Cardiac muscle cell (in vitro differentiated cells and primary cell): ENCODE measurements at regions not wholly inside any gene's neighbourhood (a gene's known extent, or its start where the extent isn't known, plus 50 kb on each side); places are given as distances from the start of the nearest gene placed in this dataset.

Source experiments
- DNase-seq, 2 donors: peaks; one replicate each; pipeline versions ENCODE4 v3.0.0 to v3.0.0-alpha.2; 2010 to 2017; ENCODE audit warnings: low read depth in 1 of 2, low spot score in 1 of 2
- H3K27ac ChIP-seq: fragments of 200-600 bp; sonication (generic); 2 replicates; pipeline ENCODE4 v1.5.1; 2016
- H3K27me3 ChIP-seq: fragments of 200-600 bp; sonication (generic); 2 replicates; pipeline ENCODE4 v1.6.0; 2016; ENCODE audit warnings: control low read depth
- H3K36me3 ChIP-seq: fragments of 200-600 bp; sonication (generic); 2 replicates; pipeline ENCODE4 v1.5.1; 2016; ENCODE audit warnings: control low read depth
- H3K4me1 ChIP-seq: fragments of 200-600 bp; sonication (generic); 2 replicates; pipeline ENCODE4 v1.8.1; 2017; ENCODE audit warnings: low read depth, mild to moderate bottlenecking, mixed run types
- H3K4me3 ChIP-seq: fragments of 200-600 bp; sonication (generic); 2 replicates; pipeline ENCODE4 v1.5.1; 2016; ENCODE audit warnings: mild to moderate bottlenecking
- H3K9me3 ChIP-seq: fragments of 200-600 bp; sonication (generic); 2 replicates; pipeline ENCODE4 v1.5.1; 2017; ENCODE audit warnings: low read depth, mild to moderate bottlenecking, control low read depth
- TF ChIP-seq, protein P1 (sequence below): IDR thresholded peaks from 2 replicates; pipeline ENCODE4 v1.5.1; 2012; ENCODE audit warnings: low read depth, mild to moderate bottlenecking, low read length

DNA sequence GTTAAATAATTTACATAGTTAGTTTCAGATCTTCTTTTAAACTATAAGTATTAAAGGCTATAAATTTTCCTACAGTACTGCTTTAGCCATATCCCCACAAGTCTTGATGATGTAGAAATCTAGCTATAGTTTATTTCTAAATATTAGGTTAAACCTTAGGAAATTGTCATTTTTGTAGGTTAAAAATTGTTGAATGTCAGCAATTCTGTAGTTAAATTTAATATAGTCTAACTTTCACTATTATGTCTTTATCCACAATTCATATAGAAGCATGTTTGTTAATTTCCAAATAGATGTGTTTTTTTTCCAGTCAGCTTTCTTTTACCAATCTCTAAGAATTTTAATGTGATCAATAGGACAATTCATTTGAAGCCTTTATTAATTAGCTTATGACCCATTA is 199.7 kb downstream of the ETAA1 start:
- DNase-seq, result no peak
- Histone ChIP-seq H3K4me1 (no peaks in the 10 kb centered on the region), H3K27ac (no peak overlapping the region), H3K9me3 (no peaks in the 10 kb centered on the region), H3K36me3 (no peaks in the 10 kb centered on the region), H3K4me3 (no peak overlapping the region), H3K27me3 (no peaks in the 10 kb centered on the region)
- TF ChIP-seq, protein P1, sequence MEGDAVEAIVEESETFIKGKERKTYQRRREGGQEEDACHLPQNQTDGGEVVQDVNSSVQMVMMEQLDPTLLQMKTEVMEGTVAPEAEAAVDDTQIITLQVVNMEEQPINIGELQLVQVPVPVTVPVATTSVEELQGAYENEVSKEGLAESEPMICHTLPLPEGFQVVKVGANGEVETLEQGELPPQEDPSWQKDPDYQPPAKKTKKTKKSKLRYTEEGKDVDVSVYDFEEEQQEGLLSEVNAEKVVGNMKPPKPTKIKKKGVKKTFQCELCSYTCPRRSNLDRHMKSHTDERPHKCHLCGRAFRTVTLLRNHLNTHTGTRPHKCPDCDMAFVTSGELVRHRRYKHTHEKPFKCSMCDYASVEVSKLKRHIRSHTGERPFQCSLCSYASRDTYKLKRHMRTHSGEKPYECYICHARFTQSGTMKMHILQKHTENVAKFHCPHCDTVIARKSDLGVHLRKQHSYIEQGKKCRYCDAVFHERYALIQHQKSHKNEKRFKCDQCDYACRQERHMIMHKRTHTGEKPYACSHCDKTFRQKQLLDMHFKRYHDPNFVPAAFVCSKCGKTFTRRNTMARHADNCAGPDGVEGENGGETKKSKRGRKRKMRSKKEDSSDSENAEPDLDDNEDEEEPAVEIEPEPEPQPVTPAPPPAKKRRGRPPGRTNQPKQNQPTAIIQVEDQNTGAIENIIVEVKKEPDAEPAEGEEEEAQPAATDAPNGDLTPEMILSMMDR, result no peak

DNA sequence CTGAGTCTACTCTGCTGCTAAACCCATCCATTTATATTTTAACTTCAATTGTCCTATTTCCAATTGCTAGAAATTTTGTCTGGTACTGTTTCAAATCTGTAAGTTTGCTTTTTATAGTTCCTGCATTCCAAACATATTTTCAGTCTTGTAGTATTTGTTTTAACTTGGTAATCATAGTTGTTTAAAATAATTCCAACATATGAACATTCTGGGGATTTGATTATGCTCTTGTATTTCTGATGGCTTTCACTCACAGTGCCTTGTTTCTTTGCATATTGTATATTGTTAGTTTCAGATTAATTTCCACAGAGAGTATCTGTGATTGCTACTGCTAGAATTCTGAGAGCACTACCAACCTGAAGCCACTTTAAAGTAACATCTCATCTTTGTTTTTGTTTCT is 202.4 kb downstream of the ETAA1 start:
- no peaks in the 10 kb centered on the region for H3K27me3 ChIP-seq
- H3K36me3 ChIP-seq, result no peaks in the 10 kb centered on the region
- no peaks in the 10 kb centered on the region for H3K9me3 ChIP-seq
- H3K4me1 ChIP-seq, result no peaks in the 10 kb centered on the region
- TF ChIP-seq, protein P1, result no peak
- no peak overlapping the region for H3K27ac ChIP-seq
- no peak overlapping the region for H3K4me3 ChIP-seq
- no peak for DNase-seq

DNA sequence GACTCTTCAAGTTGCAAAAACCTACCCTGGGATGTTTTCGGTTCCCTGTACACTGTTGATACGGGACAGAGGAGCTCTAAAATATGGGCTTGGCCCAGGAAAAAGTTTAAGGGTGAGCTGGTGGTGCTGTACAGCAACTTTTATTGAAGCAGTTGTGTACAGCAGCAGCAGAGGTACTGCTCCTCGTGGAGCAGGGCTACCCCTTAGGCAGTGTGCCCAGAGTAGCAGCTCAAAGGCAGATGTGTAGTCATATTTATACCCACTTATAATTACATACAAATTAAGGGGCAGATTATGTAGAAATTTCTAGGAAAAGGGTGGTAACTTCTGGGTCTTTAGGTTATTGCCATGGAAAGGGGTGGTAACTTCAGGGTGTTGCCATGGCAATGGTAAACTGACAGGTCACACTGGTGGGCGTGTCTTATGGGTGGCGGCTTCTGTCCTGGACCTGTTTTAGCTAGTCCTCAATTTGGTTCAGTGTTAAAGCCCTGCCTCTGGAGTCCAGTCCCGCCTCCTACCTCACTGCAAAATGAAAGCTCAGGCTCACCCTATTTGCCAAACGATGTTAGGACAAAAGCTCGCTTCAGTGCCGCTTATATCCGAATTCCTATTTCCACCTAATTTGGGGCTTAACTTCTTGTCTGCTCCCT is 203.2 kb downstream of the ETAA1 start:
- Histone ChIP-seq H3K4me3 (no peak overlapping the region), H3K27ac (no peak overlapping the region), H3K4me1 (no peaks in the 10 kb centered on the region), H3K27me3 (no peaks in the 10 kb centered on the region), H3K9me3 (no peaks in the 10 kb centered on the region), H3K36me3 (no peaks in the 10 kb centered on the region)
- TF ChIP-seq, protein P1, result no peak
- DNase-seq, result peak in 1 of 2 donors; percentile 30

DNA sequence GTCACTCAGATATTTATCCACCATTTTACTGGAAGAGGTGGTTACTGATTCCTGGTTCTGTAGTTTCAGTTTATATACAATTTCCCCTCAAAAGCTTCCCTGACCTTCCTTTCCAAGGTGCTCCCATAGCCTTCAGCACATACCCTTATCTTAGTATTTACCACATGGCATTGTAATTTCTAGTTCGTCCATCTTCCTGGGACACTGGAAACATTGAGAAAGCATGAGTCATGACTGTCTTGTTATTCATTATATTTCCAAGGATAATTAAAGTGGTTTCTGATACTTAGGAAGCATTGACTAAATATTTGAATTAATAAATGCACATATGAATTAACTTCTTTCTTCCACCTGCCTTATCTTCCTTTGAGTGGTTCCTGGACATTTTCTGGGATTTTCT is 203.8 kb downstream of the ETAA1 start:
- Histone ChIP-seq H3K4me3 (no peak overlapping the region), H3K36me3 (no peaks in the 10 kb centered on the region), H3K9me3 (no peaks in the 10 kb centered on the region), H3K27ac (no peak overlapping the region), H3K4me1 (no peaks in the 10 kb centered on the region), H3K27me3 (no peaks in the 10 kb centered on the region)
- TF ChIP-seq, protein P1, result no peak
- peak in 1 of 2 donors; percentile 80 for DNase-seq

DNA sequence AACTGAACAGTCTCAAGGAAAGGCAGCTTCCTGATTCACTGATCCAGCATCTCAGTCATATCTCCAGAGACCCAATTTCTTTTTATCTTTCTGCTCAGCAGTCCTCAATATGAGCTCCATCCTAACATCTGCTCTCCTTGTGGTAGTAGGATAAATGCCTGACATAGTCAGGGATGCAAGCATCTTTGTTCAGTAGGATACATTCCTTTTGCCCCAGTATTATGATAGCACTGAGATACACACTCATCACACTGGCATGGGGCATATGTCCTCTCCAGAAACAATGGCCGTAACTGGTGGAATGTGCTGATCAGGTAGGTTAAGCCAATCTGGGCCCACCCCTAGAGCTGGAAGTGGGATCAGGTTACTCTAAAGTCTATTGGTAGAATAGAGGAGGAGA is 207.2 kb downstream of the ETAA1 start:
- Histone ChIP-seq H3K9me3 (no peaks in the 10 kb centered on the region), H3K27me3 (no peaks in the 10 kb centered on the region), H3K27ac (no peak overlapping the region), H3K4me1 (no peaks in the 10 kb centered on the region), H3K36me3 (no peaks in the 10 kb centered on the region), H3K4me3 (no peak overlapping the region)
- no peak for DNase-seq
- TF ChIP-seq, protein P1, result no peak
